Endodermal cell (in vitro differentiated cells): ENCODE measurements at regions not wholly inside any gene's neighbourhood (a gene's known extent, or its start where the extent isn't known, plus 50 kb on each side); places are given as distances from the start of the nearest gene placed in this dataset.

Experiments
- DNase-seq: peaks from one replicate; pipeline ENCODE4 v3.0.0-alpha.2; 2017
- H3K27ac ChIP-seq: 2 replicates; pipeline ENCODE4 v1.5.1; 2013; ENCODE audit warnings: mild to moderate bottlenecking, low read depth, low read length, moderate library complexity
- H3K27me3 ChIP-seq: 2 replicates; pipeline ENCODE4 v1.6.1; 2013; ENCODE audit warnings: mild to moderate bottlenecking, low read length, moderate library complexity; ENCODE audit not compliant: insufficient read depth, control insufficient read depth, poor library complexity, severe bottlenecking
- H3K36me3 ChIP-seq: 2 replicates; pipeline ENCODE4 v1.7.0; 2013; ENCODE audit warnings: mild to moderate bottlenecking, low read length, moderate library complexity; ENCODE audit not compliant: control insufficient read depth, insufficient read depth
- H3K4me1 ChIP-seq: one replicate; pipeline ENCODE4 v1.7.0; 2013; ENCODE audit warnings: low read length; ENCODE audit not compliant: control insufficient read depth, insufficient read depth
- H3K4me3 ChIP-seq: 2 replicates; pipeline ENCODE4 v1.5.1; 2013; ENCODE audit warnings: mild to moderate bottlenecking, low read length, moderate library complexity
- H3K9ac ChIP-seq: 2 replicates; pipeline ENCODE4 v1.6.1; 2013; ENCODE audit warnings: mild to moderate bottlenecking, low read length, moderate library complexity; ENCODE audit not compliant: poor library complexity, severe bottlenecking; ENCODE audit errors: extremely low read depth
- H3K9me3 ChIP-seq: 2 replicates; pipeline ENCODE4 v1.6.1; 2013; ENCODE audit warnings: mild to moderate bottlenecking, low read length, moderate library complexity; ENCODE audit not compliant: control insufficient read depth
- H3K27ac Mint-ChIP-seq: 2 replicates; pipeline ENCODE4 v1.8.0; 2020; ENCODE audit warnings: mixed read lengths
- H3K27me3 Mint-ChIP-seq: 2 replicates; pipeline ENCODE4 v1.8.0; 2021; ENCODE audit warnings: mild to moderate bottlenecking, mixed read lengths; ENCODE audit not compliant: insufficient read depth
- H3K36me3 Mint-ChIP-seq: 2 replicates; pipeline ENCODE4 v1.8.0; 2020; ENCODE audit warnings: low read depth, mixed read lengths
- H3K4me1 Mint-ChIP-seq: 2 replicates; pipeline ENCODE4 v1.8.0; 2020; ENCODE audit warnings: mixed read lengths
- H3K4me3 Mint-ChIP-seq: 2 replicates; pipeline ENCODE4 v1.8.0; 2020; ENCODE audit warnings: mild to moderate bottlenecking, moderate library complexity, mixed read lengths
- H3K9me3 Mint-ChIP-seq: 2 replicates; pipeline ENCODE4 v1.8.0; 2020; ENCODE audit warnings: mild to moderate bottlenecking, mixed read lengths
- WGBS, 2 experiments: methylation state at CpG; one replicate each; pipeline versions ENCODE4 v1.1.5 to v1.1.7; 2013; ENCODE audit warnings: missing lambda C conversion rate in 2 of 2, mixed read lengths in 1 of 2; ENCODE audit not compliant: insufficient coverage in 1 of 2, insufficient read length in 1 of 2; 5-methylcytosine and 5-hydroxymethylcytosine counted together
- TF ChIP-seq, protein P1 (sequence below): fragments of 200-600 bp; sonication (generic); conservative IDR thresholded peaks from 2 replicates; pipeline ENCODE4 v1.5.0; 2021; ENCODE audit warnings: antibody characterized with exemption, mild to moderate bottlenecking

DNA sequence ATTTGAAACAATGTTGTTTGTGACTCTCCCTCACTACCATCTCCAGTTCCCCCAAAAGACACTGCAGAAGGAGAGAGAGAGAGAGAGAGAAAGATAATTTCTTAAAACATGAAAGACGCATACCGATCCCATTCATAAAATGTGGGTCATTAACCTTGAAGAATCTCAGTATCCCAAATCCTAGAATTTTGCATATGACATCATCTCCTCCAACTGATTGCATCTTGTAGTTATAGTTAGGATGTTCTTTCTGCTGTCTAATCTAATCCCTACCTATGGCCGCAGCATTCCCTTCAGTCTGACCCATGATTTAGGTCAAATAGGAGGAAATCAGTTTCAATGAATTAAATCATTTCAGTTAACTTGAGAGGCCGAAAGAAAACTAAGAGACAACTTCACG lies 142.4 kb upstream of the ETS2 start:
- no peak overlapping the region for H3K27ac Mint-ChIP-seq
- H3K36me3 ChIP-seq, result no peaks in the 10 kb centered on the region
- DNase-seq, result no peak
- no peaks in the 10 kb centered on the region for H3K36me3 Mint-ChIP-seq
- H3K27me3 Mint-ChIP-seq, result peaks cover 53% of the 10 kb centered on the region
- WGBS, 2 experiments, result 90 to 91% methylated on average over 2 to 4 of the region's 5 CpGs
- peaks cover 5% of the 10 kb centered on the region for H3K4me1 Mint-ChIP-seq
- H3K9me3 Mint-ChIP-seq, result no peaks in the 10 kb centered on the region
- H3K9ac ChIP-seq, result no peak overlapping the region
- no peak overlapping the region for H3K4me3 Mint-ChIP-seq
- no peak overlapping the region for H3K4me3 ChIP-seq
- H3K9me3 ChIP-seq, result no peaks in the 10 kb centered on the region
- H3K27ac ChIP-seq, result no peak overlapping the region
- TF ChIP-seq, protein P1, sequence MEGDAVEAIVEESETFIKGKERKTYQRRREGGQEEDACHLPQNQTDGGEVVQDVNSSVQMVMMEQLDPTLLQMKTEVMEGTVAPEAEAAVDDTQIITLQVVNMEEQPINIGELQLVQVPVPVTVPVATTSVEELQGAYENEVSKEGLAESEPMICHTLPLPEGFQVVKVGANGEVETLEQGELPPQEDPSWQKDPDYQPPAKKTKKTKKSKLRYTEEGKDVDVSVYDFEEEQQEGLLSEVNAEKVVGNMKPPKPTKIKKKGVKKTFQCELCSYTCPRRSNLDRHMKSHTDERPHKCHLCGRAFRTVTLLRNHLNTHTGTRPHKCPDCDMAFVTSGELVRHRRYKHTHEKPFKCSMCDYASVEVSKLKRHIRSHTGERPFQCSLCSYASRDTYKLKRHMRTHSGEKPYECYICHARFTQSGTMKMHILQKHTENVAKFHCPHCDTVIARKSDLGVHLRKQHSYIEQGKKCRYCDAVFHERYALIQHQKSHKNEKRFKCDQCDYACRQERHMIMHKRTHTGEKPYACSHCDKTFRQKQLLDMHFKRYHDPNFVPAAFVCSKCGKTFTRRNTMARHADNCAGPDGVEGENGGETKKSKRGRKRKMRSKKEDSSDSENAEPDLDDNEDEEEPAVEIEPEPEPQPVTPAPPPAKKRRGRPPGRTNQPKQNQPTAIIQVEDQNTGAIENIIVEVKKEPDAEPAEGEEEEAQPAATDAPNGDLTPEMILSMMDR, result no peak
- H3K4me1 ChIP-seq, result peaks cover 2% of the 10 kb centered on the region
- H3K27me3 ChIP-seq, result peaks cover 60% of the 10 kb centered on the region

DNA sequence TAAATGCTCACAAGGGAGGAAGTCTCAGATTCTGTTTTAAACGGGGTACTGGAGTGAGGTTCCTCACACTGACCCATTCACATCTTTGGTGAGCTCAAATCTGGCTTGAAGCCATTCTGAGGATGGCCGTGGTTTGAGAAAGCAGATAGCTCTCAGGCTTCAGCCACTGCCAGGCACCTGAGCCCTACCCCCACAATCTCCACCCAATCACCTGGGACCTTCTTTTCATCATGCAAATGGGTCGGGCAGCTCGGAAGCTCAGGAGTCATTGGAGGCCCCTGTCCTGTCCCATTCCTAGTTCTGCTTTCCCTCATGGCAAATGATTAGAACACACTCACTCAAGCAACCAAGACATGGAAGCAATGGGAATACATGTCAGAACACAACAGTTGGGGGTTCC lies 141.4 kb upstream of the ETS2 start:
- Mint-ChIP-seq H3K4me1 (peaks cover 5% of the 10 kb centered on the region), H3K27ac (no peak overlapping the region), H3K9me3 (no peaks in the 10 kb centered on the region), H3K4me3 (no peak overlapping the region), H3K27me3 (peaks cover 44% of the 10 kb centered on the region), H3K36me3 (no peaks in the 10 kb centered on the region)
- DNase-seq, result peak; percentile 67
- no peaks in the 10 kb centered on the region for H3K9me3 ChIP-seq
- H3K36me3 ChIP-seq, result no peaks in the 10 kb centered on the region
- peaks cover 50% of the 10 kb centered on the region for H3K27me3 ChIP-seq
- no peak overlapping the region for H3K27ac ChIP-seq
- H3K4me3 ChIP-seq, result no peak overlapping the region
- peaks cover 2% of the 10 kb centered on the region for H3K4me1 ChIP-seq
- 68 to 76% methylated on average over 3 to 4 of the region's 4 CpGs for WGBS, 2 experiments
- H3K9ac ChIP-seq, result no peak overlapping the region
- TF ChIP-seq, protein P1, result no peak

DNA sequence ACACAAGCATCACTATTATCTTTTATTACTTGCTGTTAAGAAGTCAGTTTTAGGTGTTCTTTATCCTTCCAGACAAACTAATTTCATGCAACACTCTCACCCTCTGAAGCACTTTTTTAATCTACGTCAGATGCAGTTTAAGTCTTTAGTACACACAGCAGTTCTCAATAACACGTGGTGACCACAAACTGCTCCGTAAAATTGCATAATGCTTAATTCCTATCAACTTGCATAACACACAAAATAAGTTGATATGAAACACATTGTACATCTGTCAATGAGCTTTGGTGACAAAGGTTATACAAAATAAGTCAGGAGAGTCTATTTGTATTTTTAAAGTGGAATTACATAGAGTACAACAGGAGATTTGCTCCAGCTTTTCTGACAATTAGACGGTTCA lies 140.9 kb upstream of the ETS2 start:
- Histone ChIP-seq H3K9me3 (no peaks in the 10 kb centered on the region), H3K27ac (no peak overlapping the region), H3K9ac (no peak overlapping the region), H3K4me1 (peaks cover 2% of the 10 kb centered on the region), H3K36me3 (no peaks in the 10 kb centered on the region), H3K27me3 (peaks cover 44% of the 10 kb centered on the region), H3K4me3 (no peak overlapping the region)
- TF ChIP-seq, protein P1, result no peak
- DNase-seq, result no peak
- Mint-ChIP-seq H3K4me3 (no peak overlapping the region), H3K4me1 (peaks cover 5% of the 10 kb centered on the region), H3K36me3 (no peaks in the 10 kb centered on the region), H3K27me3 (peaks cover 38% of the 10 kb centered on the region), H3K9me3 (no peaks in the 10 kb centered on the region), H3K27ac (no peak overlapping the region)
- WGBS, 2 experiments, result 92 to 93% methylated on average over 3 to 4 of the region's 4 CpGs
